Stimulated activated CD4-positive, alpha-beta T cell treated with anti-CD3 and anti-CD28 coated beads, Interleukin-1b, Interleukin-23, amount 100 ng/mL, for 24 hours (primary cell): ENCODE measurements at regions not wholly inside any gene's neighbourhood (a gene's known extent, or its start where the extent isn't known, plus 50 kb on each side); places are given as distances from the start of the nearest gene placed in this dataset.

Source experiments
- DNase-seq, 4 experiments: peaks; one replicate each; pipeline ENCODE4 v3.0.0-alpha.2; 2020; ENCODE audit warnings: low read depth in 4 of 4, low spot score in 1 of 4

DNA sequence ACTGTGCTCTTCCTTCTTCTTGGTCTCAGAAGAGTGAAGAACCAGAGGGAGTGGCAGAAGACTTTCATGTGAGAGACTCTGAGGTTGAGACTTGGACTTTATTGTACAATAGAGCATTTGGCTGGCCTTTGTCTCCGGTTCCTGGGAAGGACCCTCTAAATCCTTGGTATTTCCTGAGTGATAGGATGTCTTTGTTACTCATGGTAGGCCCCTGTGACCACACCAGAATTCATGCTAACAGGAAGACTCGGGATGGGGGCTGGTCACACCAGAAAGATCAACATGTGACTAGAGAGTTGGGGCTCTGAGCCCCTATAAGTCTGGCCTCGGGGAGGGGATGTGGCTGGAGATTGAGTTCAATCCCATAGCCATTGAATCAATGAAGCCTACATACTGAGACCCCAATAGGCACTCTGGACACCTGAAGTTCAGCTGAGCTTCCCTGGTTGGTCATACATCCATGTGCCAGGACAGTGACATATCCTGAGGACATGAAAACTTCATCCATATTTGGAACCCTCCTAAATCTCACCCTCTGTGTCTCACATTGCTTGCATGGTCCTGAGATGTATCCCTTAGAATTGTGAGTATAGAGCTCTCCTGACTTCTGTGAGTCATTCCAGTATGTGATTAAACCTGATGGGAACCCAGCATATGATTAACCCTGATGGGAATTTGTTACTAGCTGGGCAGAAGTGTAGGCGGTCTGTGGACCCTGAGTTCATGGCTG, 201.7 kb downstream of the GADD45G start:
- no peak for DNase-seq

DNA sequence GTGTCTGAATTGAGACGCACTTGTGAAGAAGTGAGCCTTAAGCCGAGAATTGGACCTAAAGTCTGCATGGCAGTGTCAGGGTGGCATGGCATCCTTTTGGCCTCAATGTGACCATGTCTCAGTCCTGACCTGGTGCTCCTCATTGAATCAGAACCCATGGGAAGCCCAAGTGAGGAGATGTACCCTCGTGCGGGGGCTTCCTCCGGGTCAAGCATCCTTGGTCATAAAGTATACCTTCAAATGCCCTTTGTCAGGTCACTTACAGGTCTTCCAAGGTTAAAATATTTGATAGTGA, 202.2 kb downstream of the GADD45G start:
- DNase-seq: no peak

- DNase-seq: no peak
These were observed 202.9 kb downstream of the GADD45G start for GRCh38 chr9:89807682-89808075.

DNA sequence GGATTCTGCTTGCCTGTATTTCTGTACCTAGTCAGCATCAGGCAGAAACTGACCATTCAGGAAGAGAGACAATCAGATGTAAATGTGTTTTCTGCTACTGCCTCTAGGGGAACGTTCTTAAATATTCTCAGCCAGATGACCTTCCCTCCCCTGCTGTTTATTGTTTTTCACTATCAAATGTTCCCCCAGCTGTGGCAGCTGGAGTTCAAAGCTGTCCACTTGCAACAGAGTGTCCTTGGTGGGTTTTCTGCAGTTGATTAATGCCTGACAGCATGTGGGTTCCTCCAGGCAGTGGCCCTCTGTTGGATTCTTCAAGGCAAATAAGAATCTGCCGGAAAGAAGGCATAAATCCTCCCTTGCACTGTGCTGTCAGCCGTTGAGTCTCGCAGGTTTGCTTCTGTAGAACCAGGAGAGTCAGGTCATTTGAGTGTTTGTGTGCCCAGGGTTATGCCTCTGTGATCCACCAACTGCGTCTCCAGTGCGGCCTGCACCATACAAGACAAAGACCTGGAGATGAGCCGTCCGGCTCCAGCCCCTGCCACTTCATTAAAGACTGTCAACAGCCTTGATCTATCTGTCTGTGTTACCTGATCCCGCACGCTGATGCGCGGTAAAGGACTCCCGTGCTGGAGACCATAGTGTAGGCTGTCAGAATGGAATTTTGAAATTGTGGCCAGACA, 203.4 kb downstream of the GADD45G start:
- DNase-seq: no peak

DNA sequence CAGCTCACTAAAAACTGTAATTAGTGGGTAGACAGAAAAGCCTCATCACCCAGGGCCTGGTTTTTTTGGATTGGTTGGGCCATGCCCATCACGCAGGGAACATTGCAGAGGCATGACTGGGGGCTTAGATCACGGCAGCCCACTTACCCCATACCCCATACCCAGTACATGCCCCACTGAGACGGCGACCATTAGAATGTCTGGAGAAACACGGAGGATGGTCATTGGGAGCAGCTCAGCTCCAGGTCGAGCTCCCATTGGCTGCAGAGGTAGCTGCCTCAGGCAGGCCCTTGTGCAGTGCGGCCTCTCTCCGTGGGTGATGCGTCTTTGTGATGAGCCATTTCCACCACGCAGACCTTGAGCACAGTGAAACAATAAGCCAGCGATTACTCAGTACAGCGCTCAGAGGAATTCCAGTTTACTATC, 204.0 kb downstream of the GADD45G start:
- no peak for DNase-seq

- no peak for DNase-seq
These were observed 205.6 kb downstream of the GADD45G start for GRCh38 chr9:89810431-89810830.

DNA sequence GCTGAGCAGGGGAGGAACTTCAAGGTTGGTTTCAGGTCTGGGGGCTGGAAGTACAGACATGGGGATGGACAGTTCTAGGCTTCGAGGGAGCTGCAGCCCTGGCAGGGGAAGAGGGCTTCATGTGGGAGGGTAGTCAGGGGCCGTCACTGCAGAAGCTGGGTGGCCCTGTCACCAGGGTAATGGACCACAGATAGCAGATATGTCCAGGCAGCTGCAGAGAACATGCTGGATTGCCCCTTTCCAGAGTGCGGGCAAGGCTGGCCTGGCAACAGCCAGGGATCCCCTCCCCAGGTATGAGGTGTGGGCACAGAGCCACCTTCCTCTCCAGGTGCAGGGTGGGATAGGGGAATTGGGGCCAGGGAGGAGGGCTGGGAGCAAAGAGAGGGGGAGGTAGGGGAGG, 206.5 kb downstream of the GADD45G start:
- DNase-seq: no peak

- no peak for DNase-seq
These were observed 207.2 kb downstream of the GADD45G start for GRCh38 chr9:89811886-89812450.

DNA sequence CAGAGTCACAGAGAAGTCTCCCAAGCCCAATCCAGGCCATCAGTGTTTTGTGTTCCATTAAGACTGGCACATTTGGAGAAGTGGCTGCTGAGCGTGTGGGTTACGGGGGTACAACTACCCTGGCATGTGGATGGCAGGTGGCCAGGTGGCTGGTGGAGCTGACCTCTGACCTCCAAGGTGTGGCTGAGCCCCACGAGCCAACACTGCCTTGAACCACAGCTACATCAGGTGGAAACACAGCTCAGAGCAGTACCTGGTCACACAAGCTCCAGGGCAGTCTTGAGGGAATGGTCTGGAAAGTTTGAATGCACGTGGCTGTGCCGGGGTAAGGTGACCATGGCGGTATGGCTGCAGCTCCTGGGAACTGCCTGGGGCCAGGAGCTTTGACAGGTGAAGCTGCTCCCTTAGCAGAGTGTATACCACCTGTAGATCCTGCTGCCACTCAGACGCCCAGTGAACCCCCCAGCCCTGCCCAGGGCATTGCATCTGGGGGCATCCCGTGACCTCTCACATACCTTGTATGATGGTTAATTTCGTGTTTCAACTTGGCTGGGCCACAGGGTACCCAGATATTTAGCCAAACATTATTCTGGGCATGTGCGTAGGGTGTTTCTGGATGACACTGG, 207.9 kb downstream of the GADD45G start:
- DNase-seq: no peak

DNA sequence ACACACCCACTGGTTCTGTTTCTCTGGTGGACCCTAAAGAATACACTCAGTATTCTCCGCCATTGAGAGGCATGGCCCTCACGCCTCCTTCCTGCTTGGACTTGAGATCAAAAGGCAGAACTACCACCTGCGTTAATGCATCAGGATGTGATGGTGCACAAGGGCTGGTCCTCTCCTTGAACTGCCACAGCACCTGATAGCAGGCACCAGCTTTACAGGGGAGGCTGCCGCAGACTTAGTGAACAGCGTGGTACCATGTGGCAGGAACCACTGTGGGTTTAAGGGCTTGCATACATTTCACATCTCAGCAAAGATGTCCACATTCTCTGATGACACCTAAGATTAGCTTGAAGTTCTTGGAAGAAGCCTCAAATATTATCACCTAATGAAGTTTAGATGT, 208.7 kb downstream of the GADD45G start:
- no peak for DNase-seq

- DNase-seq: no peak
These were observed 209.7 kb downstream of the GADD45G start for GRCh38 chr9:89814340-89815040.

DNA sequence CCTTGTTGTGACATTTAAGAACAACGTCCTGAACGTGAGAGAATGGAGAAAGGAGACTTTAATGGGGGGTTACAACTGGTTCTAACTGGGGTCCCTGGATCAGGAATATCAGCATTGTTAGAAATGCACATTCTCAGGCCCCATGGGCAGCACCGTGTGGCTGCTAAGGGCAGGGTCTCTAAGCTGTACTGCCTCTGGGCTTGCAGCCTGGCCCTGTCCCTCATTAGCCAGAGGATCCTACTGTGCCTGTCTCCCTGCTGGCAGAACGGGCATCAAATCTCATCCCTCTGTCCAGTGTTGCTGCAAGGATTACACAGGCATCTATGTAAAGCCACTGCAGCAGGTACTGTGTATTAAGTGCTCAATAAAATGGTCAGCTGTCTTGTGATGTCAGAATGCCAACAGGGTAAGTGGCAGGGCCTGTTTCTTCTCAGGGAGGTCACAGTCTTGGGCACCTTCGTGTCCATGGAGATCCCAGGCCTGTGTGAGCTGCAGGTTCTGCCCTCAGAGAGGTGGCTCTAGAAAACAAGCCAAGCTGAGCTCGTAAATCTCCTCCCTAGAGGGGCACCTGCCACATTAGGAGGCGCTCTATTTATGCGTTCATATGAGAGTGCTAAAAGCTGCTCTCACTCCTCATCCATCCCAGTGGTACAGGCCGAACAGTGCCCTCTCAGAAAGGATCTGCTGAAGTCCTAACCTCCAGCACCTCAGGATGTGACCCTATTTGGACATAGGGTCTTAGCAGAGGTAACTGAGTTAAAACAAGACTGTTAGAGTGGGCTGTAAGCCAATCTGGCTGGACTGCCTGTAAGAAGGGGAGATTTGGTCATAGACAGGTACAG, 210.5 kb downstream of the GADD45G start:
- no peak for DNase-seq

GRCh38 chr9:89815903-89816573, 211.2 kb downstream of the GADD45G start:
- DNase-seq: no peak

DNA sequence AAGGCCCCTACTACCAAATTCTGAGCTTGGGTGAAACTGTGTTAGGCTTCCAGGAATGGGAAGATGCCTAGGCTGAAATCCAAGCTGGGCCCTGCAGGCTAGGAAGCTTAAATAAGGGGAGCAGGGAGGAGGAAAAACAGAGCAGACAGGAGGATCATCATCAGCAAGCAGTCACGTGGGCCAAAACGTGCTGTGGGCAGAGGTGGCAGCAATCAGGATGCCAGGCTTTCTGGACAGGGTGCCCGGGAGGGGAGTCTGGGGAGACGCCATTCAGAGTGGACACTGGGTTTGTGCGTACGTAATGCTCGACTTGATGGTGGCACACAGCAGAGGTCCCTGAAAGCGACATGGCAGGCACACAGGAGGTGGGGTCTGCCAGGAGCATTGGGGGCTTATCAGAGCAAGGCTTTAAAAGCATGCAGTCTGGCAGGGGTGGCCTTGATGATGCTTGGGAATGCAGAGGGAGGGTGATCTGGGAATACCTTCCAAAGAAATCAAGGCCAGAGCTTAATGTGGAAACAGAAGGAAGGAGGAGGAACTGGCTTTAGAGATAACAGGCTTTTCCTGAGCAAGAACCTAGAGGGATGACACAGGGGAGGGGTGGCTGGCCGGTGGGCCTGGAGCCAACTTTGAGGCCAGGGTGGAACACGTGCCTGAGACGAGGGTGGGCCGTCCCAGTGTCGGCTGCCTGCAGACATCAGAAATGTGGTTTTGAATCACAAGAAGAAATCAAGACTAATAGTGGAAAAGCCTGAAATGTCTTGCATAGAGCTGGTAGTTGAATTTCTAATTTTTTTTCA, 212.5 kb downstream of the GADD45G start:
- DNase-seq: no peak

- DNase-seq: no peak
These were observed 215.5 kb downstream of the GADD45G start for GRCh38 chr9:89820337-89820736.

DNA sequence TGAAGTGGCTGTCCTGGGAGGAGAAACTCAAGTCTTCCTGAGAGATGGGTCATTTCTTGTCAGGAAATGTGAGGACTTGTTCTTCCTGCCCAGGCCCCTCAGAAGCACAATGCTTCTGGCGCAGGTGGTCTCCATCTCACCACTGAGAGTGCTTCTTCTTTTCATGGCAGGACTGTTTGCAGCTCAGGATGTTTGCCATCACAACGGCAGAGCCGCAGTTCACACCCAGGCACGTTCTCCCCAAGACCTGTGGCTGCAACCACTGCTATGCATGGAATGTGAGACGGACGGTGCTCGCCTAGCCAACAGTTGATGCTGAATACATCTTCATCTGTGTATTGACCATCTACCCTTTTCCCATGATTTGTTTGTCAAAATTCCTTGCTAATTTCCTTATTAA, 216.3 kb downstream of the GADD45G start:
- no peak for DNase-seq

DNA sequence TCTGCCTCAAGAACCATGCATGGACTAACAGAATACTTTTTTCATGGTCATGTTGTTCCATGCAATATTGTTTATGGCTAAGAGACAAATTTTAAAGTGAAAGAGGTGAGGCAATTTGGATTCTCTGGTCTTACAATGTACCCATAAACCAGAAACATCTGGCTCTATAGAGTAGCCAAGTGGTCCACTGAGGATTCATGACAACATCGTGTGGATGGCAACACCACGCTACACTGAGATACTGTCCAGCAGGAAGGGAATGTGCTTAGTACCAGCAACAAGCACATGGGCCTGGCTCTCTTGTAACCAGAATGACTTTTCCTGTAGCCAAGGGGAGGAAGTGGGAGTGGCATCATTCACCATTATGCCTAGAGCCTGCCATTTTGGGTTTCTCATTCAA, 218.2 kb downstream of the GADD45G start:
- DNase-seq: no peak

DNA sequence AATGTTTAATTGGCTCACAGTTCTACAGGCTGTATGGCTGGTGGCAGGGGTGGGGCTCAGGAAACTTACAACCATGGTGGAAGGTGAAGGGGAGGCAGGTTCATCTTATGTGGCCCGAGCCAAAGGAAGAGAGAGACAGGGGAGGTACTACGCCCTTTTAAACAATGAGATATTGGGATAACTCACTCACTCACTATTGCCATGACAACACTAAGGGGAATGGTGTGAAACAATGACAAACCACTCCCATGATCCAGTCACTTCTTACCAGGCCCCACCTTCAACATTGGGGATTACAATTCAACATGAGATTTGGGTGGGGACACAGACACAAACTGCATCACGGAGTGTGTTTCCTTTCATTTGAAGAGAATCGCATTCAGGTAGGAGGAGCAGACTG, 220.9 kb downstream of the GADD45G start:
- DNase-seq: no peak

GRCh38 chr9:89826186-89826585, 221.4 kb downstream of the GADD45G start:
- DNase-seq: no peak
